Activated CD8-positive, alpha-beta memory T cell treated with anti-CD3 and anti-CD28 coated beads, Interleukin-2, amount 10 ng/mL, durations not matched to agents 7 days and 5 days (primary cell): ENCODE measurements at regions not wholly inside any gene's neighbourhood (a gene's known extent, or its start where the extent isn't known, plus 50 kb on each side); places are given as distances from the start of the nearest gene placed in this dataset.
"Not testable (repeated sequence)": the region's sequence is repeated elsewhere in the genome, so short reads cannot be mapped to it uniquely, and the experiment has no call there.

Experiments
- ATAC-seq: fragments of 150-1000 bp; cut with Tn5 transposase; one replicate; pipeline ENCODE4 v1.10.0; 2021; ENCODE audit warnings: moderate library complexity
- CTCF ChIA-PET: fragments of 350-600 bp; sonication (Branson Sonifier 250); formaldehyde crosslinking; loops from one replicate; lab custom pipeline; 2021; ENCODE audit warnings: antibody characterized with exemption; lab: Charles Lee
- DNase-seq: peaks from one replicate; pipeline ENCODE4 v3.0.0-alpha.2; 2020
- H3K27ac Mint-ChIP-seq: one replicate; pipeline ENCODE4 v1.8.0; 2021; ENCODE audit warnings: mild to moderate bottlenecking, mixed read lengths
- H3K27me3 Mint-ChIP-seq: one replicate; pipeline ENCODE4 v1.8.0; 2021; ENCODE audit warnings: mixed read lengths
- H3K36me3 Mint-ChIP-seq: one replicate; pipeline ENCODE4 v1.8.0; 2021; ENCODE audit warnings: mild to moderate bottlenecking, mixed read lengths
- H3K4me1 Mint-ChIP-seq: one replicate; pipeline ENCODE4 v1.8.0; 2021; ENCODE audit warnings: mixed read lengths
- H3K4me3 Mint-ChIP-seq: one replicate; pipeline ENCODE4 v1.8.0; 2021; ENCODE audit warnings: mild to moderate bottlenecking, moderate library complexity, mixed read lengths
- H3K9me3 Mint-ChIP-seq: one replicate; pipeline ENCODE4 v1.8.0; 2022; ENCODE audit warnings: low read depth, mixed read lengths

DNA sequence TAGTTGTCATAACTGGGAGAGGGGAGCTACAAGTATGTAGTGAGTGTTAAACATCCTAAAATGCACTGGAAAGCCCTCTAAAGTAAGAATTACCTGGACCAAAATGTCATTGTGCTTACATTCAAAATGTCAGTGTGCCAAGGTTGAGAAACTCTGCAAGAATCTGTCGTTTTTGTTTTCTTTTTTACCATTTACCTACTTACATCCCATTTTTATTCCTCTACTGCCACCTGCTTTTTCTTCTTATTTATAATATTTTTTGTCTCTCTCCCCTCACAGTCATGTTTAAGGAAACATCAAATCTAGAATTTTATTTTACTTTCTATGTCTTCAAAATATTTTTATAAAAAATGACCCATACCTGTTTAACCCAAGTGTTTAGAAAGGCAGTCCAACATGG, 226.4 kb downstream of the PCDH17 start:
- no peaks in the 10 kb centered on the region for H3K36me3 Mint-ChIP-seq
- CTCF ChIA-PET, result no interaction called here
- peaks cover 2% of the 10 kb centered on the region for H3K9me3 Mint-ChIP-seq
- H3K27me3 Mint-ChIP-seq, result no peaks in the 10 kb centered on the region
- H3K27ac Mint-ChIP-seq, result no peak overlapping the region
- H3K4me3 Mint-ChIP-seq, result no peak overlapping the region
- no peaks in the 10 kb centered on the region for H3K4me1 Mint-ChIP-seq
- no peak for ATAC-seq
- DNase-seq, result no peak

DNA sequence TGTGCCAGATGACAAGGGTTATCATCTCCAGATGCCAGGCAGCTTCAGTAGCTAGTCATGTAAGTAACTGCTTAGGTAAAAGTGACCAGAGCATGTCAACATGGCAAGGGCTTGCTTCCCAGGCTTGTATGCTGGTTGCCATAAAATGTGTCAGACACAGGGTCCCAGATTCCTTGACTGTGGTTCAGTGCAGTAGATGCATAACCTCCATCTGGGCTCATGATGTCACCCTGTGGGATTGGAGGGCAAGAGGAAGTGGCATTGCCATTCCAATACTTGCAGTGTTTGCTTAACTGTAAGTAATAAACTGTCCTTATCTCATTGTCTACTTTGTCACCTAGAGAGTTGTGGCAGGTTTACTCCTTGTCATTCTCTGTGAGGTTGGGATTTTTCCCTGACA, 226.8 kb downstream of the PCDH17 start:
- Mint-ChIP-seq H3K36me3 (no peaks in the 10 kb centered on the region), H3K27ac (no peak overlapping the region), H3K4me1 (no peaks in the 10 kb centered on the region), H3K27me3 (no peaks in the 10 kb centered on the region), H3K9me3 (peaks cover 3% of the 10 kb centered on the region), H3K4me3 (no peak overlapping the region)
- ATAC-seq, result no peak
- DNase-seq, result no peak
- CTCF ChIA-PET, result no interaction called here

DNA sequence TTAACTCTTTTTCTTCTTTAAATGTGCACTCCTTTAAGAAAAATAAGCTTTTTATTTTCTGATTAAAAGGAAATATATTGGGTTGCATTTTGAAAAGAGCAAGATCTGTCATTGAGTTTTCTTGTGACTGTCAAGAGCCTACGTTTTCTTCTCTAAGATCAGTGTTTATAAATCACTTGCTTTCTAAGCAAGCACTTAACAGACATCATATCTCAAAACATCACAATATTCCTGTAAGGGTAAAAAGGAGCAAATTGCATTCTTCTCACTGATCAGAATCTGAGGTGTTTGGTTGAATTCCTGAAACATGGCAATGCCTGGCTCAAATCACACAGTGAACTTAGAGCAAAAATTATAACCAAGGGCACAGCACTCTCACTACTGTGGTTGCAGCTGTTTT, 231.3 kb downstream of the PCDH17 start:
- Mint-ChIP-seq H3K4me1 (no peaks in the 10 kb centered on the region), H3K36me3 (no peaks in the 10 kb centered on the region), H3K27me3 (no peaks in the 10 kb centered on the region), H3K9me3 (peaks cover 11% of the 10 kb centered on the region), H3K4me3 (no peak overlapping the region), H3K27ac (no peak overlapping the region)
- ATAC-seq, result no peak
- DNase-seq, result no peak
- CTCF ChIA-PET, result no interaction called here

DNA sequence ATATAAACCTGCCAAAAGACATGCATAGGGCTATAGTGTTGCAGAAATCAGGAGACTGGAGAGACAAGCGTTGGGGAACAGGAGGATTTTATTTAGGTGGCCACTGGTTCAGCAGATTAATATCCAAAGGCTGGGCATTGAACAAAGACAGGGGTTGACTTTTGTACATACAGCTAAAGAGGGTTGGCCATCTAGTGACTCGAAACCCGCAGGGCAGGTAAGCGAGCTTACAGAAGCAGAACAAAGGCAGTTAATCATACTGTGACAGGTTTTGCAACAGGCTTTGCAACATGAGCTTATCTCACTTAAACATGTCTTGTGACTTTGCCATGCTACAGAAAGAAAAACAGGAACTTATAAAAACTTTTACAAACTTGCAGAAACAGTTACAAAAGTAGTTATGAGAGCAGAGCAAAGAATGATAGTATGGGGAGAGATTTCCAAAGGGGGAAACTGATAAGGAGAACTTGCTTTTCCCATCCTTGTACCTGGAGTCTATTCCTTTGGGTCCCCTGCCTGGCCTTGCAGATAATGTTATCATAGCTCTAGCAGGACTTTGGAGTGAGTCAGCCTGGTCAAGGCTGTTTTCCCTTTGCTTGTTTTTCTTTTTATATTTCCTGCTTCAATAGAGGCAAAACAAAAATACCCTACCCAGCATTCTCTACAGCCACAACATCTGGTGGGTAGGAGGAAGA, 234.2 kb downstream of the PCDH17 start:
- peaks cover 11% of the 10 kb centered on the region for H3K9me3 Mint-ChIP-seq
- no peak for ATAC-seq
- H3K4me1 Mint-ChIP-seq, result no peaks in the 10 kb centered on the region
- H3K4me3 Mint-ChIP-seq, result no peak overlapping the region
- H3K27me3 Mint-ChIP-seq, result no peaks in the 10 kb centered on the region
- H3K36me3 Mint-ChIP-seq, result no peaks in the 10 kb centered on the region
- no peak overlapping the region for H3K27ac Mint-ChIP-seq
- CTCF ChIA-PET, result no interaction called here
- no peak for DNase-seq

DNA sequence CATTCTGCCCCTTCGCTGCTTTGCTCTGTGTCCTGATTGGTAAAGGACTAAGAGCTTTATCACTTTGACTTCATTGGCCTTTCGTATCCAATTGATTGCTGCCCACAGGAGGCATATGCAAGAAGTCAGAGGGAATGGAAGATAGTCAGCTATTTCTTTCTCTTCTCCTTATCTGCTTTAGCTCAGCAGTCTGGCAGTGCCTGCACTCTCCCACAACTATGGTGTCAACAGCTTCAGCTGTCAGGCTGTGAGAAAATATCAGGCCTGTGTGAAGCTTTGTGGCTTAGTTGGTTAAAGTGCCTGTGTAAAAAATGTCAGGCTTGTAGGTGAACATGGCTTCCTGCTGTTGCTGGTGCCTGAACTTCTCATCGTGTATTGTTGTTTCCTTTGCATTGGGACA, 243.0 kb downstream of the PCDH17 start:
- Mint-ChIP-seq H3K4me3 (no peak overlapping the region), H3K9me3 (peaks cover 6% of the 10 kb centered on the region), H3K36me3 (no peaks in the 10 kb centered on the region), H3K27me3 (no peaks in the 10 kb centered on the region), H3K27ac (no peak overlapping the region), H3K4me1 (no peaks in the 10 kb centered on the region)
- CTCF ChIA-PET, result no interaction called here
- DNase-seq, result no peak
- no peak for ATAC-seq

DNA sequence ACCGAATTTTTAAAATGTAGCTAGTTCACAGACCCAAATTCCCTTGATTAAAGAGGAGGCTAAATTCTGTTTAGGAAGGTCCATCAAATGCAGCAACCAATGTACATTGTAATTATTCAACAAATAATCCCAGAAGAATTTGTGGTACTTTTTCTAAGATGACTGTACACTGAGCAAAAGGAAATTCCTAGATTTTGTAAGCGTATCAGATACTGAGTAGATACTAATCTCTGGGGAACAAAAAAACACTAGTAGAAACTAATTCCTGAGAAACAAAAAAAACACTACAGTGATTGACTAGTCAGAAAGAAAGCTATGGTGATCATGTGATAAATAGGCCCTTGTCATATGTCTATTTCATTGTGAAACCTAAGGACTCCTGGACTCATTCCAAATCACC, 246.1 kb downstream of the PCDH17 start:
- Mint-ChIP-seq H3K27me3 (no peaks in the 10 kb centered on the region), H3K9me3 (peaks cover 9% of the 10 kb centered on the region), H3K4me1 (no peaks in the 10 kb centered on the region), H3K4me3 (no peak overlapping the region), H3K36me3 (no peaks in the 10 kb centered on the region), H3K27ac (no peak overlapping the region)
- CTCF ChIA-PET, result no interaction called here
- DNase-seq, result no peak
- no peak for ATAC-seq

- peaks cover 11% of the 10 kb centered on the region for H3K9me3 Mint-ChIP-seq
- ATAC-seq (no peak), DNase-seq (no peak)
- H3K4me3 Mint-ChIP-seq, result no peak overlapping the region
- no peaks in the 10 kb centered on the region for H3K4me1 Mint-ChIP-seq
- no peak overlapping the region for H3K27ac Mint-ChIP-seq
- no peaks in the 10 kb centered on the region for H3K27me3 Mint-ChIP-seq
- CTCF ChIA-PET, result no interaction called here
- no peaks in the 10 kb centered on the region for H3K36me3 Mint-ChIP-seq
Measured at GRCh38 chr13:57878291-57878690, 246.7 kb downstream of the PCDH17 start.

- no peak overlapping the region for H3K27ac Mint-ChIP-seq
Measured at GRCh38 chr13:57897225-57897624, 265.7 kb downstream of the PCDH17 start.

GRCh38 chr13:57899096-57899495, 267.6 kb downstream of the PCDH17 start:
- peaks cover 11% of the 10 kb centered on the region for H3K9me3 Mint-ChIP-seq
- DNase-seq (no peak), ATAC-seq (no peak)
- no peaks in the 10 kb centered on the region for H3K36me3 Mint-ChIP-seq
- H3K4me1 Mint-ChIP-seq, result no peaks in the 10 kb centered on the region
- H3K27me3 Mint-ChIP-seq, result no peaks in the 10 kb centered on the region
- no peak overlapping the region for H3K27ac Mint-ChIP-seq
- CTCF ChIA-PET, result no interaction called here
- H3K4me3 Mint-ChIP-seq, result no peak overlapping the region

More at GRCh38 chr13:57897225-57897624, 265.7 kb downstream of the PCDH17 start:
- no peak for DNase-seq
- peaks cover 12% of the 10 kb centered on the region for H3K9me3 Mint-ChIP-seq
- H3K36me3 Mint-ChIP-seq, result no peaks in the 10 kb centered on the region
- no peaks in the 10 kb centered on the region for H3K4me1 Mint-ChIP-seq
- no peak for ATAC-seq
- CTCF ChIA-PET, result no interaction called here
- no peaks in the 10 kb centered on the region for H3K27me3 Mint-ChIP-seq
- no peak overlapping the region for H3K4me3 Mint-ChIP-seq

- DNase-seq, ATAC-seq, CTCF ChIA-PET, H3K27me3 Mint-ChIP-seq, H3K27ac Mint-ChIP-seq, H3K4me1 Mint-ChIP-seq, H3K4me3 Mint-ChIP-seq, H3K36me3 Mint-ChIP-seq, H3K9me3 Mint-ChIP-seq: not testable (repeated sequence)
Measured at GRCh38 chr13:57909833-57910232, 278.3 kb downstream of the PCDH17 start.

- Mint-ChIP-seq H3K9me3 (peaks cover 3% of the 10 kb centered on the region), H3K4me1 (no peaks in the 10 kb centered on the region), H3K27me3 (no peaks in the 10 kb centered on the region), H3K36me3 (no peaks in the 10 kb centered on the region), H3K4me3 (no peak overlapping the region), H3K27ac (no peak overlapping the region)
- ATAC-seq (no peak), DNase-seq (no peak)
- CTCF ChIA-PET, result no interaction called here
Measured at GRCh38 chr13:57918086-57918485, 286.5 kb downstream of the PCDH17 start.

GRCh38 chr13:57918913-57919312, 287.4 kb downstream of the PCDH17 start:
- Mint-ChIP-seq H3K36me3 (no peaks in the 10 kb centered on the region), H3K9me3 (peaks cover 3% of the 10 kb centered on the region), H3K4me3 (no peak overlapping the region), H3K27me3 (no peaks in the 10 kb centered on the region), H3K4me1 (no peaks in the 10 kb centered on the region), H3K27ac (no peak overlapping the region)
- CTCF ChIA-PET, result no interaction called here
- DNase-seq (no peak), ATAC-seq (no peak)

GRCh38 chr13:57925250-57925649, 293.7 kb downstream of the PCDH17 start:
- H3K27ac Mint-ChIP-seq, result no peak overlapping the region

DNA sequence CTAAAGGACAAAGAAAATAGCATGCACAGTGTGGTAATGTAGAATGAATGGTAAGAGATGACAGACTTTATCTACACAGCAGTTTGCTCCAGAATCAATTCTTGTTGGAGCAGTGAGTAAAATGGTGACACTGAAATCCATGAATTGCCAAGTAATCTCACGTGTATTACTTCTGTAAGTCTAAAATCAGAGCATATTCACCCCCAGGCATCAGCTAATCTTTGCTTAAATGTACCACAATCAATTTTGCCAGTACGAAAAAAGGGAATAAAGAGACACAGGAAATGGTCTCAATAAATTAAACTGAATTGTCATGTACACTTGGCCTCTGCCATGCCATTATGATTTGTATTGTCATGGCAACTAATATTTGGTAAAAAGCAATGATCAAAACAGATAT, 294.2 kb downstream of the PCDH17 start:
- DNase-seq (no peak), ATAC-seq (no peak)
- Mint-ChIP-seq H3K27me3 (no peaks in the 10 kb centered on the region), H3K27ac (no peak overlapping the region), H3K4me3 (no peak overlapping the region), H3K4me1 (no peaks in the 10 kb centered on the region), H3K9me3 (peaks cover 4% of the 10 kb centered on the region), H3K36me3 (no peaks in the 10 kb centered on the region)
- CTCF ChIA-PET, result no interaction called here

More at GRCh38 chr13:57925250-57925649, 293.7 kb downstream of the PCDH17 start:
- ATAC-seq (no peak), DNase-seq (no peak)
- Mint-ChIP-seq H3K4me1 (no peaks in the 10 kb centered on the region), H3K9me3 (peaks cover 4% of the 10 kb centered on the region), H3K36me3 (no peaks in the 10 kb centered on the region), H3K4me3 (no peak overlapping the region), H3K27me3 (no peaks in the 10 kb centered on the region)
- CTCF ChIA-PET, result no interaction called here

- DNase-seq, result no peak
- CTCF ChIA-PET, result no interaction called here
- Mint-ChIP-seq H3K4me1 (no peaks in the 10 kb centered on the region), H3K9me3 (peaks cover 6% of the 10 kb centered on the region), H3K27me3 (no peaks in the 10 kb centered on the region), H3K36me3 (no peaks in the 10 kb centered on the region), H3K27ac (no peak overlapping the region), H3K4me3 (no peak overlapping the region)
- no peak for ATAC-seq
Measured at GRCh38 chr13:57932061-57932460, 300.5 kb downstream of the PCDH17 start.
